HG03066 (cell line): ENCODE measurements at regions not wholly inside any gene's neighbourhood (a gene's known extent, or its start where the extent isn't known, plus 50 kb on each side); places are given as distances from the start of the nearest gene placed in this dataset.

Experiments used
- ATAC-seq: cut with Tn5 transposase; IDR thresholded peaks from one replicate; pipeline ENCODE4 v1.9.1; 2021; ENCODE audit warnings: low read depth; ENCODE audit not compliant: unreplicated experiment

- ATAC-seq: no peak
Observed at GRCh38 chr13:63706751-63707150, 2291.1 kb upstream of the PCDH20 start.

- no peak for ATAC-seq
Observed at GRCh38 chr13:63704521-63704920, 2288.9 kb upstream of the PCDH20 start.

GRCh38 chr13:63700350-63700749 lies 2284.7 kb upstream of the PCDH20 start:
- ATAC-seq: no peak

- no peak for ATAC-seq
Observed at GRCh38 chr13:63699948-63700347, 2284.3 kb upstream of the PCDH20 start.

GRCh38 chr13:63696055-63696454 lies 2280.4 kb upstream of the PCDH20 start:
- ATAC-seq: no peak

GRCh38 chr13:63693696-63694095 lies 2278.0 kb upstream of the PCDH20 start:
- no peak for ATAC-seq

- ATAC-seq: no peak
Observed at GRCh38 chr13:63691474-63691873, 2275.8 kb upstream of the PCDH20 start.

- no peak for ATAC-seq
Observed at GRCh38 chr13:63690672-63691071, 2275.0 kb upstream of the PCDH20 start.

GRCh38 chr13:63684822-63685221 lies 2269.2 kb upstream of the PCDH20 start:
- ATAC-seq: no peak

- ATAC-seq: no peak
Observed at GRCh38 chr13:63680704-63681103, 2265.1 kb upstream of the PCDH20 start.

GRCh38 chr13:63671296-63671695 lies 2255.6 kb upstream of the PCDH20 start:
- no peak for ATAC-seq

- ATAC-seq: no peak
Observed at GRCh38 chr13:63651394-63651793, 2235.7 kb upstream of the PCDH20 start.

GRCh38 chr13:63643543-63643942 lies 2227.9 kb upstream of the PCDH20 start:
- no peak for ATAC-seq

GRCh38 chr13:63636316-63636993 lies 2220.8 kb upstream of the PCDH20 start:
- peak; percentile 80 for ATAC-seq

GRCh38 chr13:63632321-63632720 lies 2216.7 kb upstream of the PCDH20 start:
- ATAC-seq: no peak

GRCh38 chr13:63631006-63631405 lies 2215.4 kb upstream of the PCDH20 start:
- no peak for ATAC-seq

GRCh38 chr13:63629591-63629990 lies 2213.9 kb upstream of the PCDH20 start:
- ATAC-seq: no peak

GRCh38 chr13:63628310-63628709 lies 2212.7 kb upstream of the PCDH20 start:
- ATAC-seq: no peak

- no peak for ATAC-seq
Observed at GRCh38 chr13:63625869-63626268, 2210.2 kb upstream of the PCDH20 start.

GRCh38 chr13:63614874-63615612 lies 2199.4 kb upstream of the PCDH20 start:
- no peak for ATAC-seq

- ATAC-seq: no peak
Observed at GRCh38 chr13:63607153-63607552, 2191.5 kb upstream of the PCDH20 start.

- ATAC-seq: no peak
Observed at GRCh38 chr13:63605962-63606361, 2190.3 kb upstream of the PCDH20 start.
